Right lobe of liver (tissue), 6 donors: ENCODE measurements at regions not wholly inside any gene's neighbourhood (a gene's known extent, or its start where the extent isn't known, plus 50 kb on each side); places are given as distances from the start of the nearest gene placed in this dataset.

Experiments
- ATAC-seq, 4 donors: fragments of 200-7000 bp; cut with Tn5 transposase; one replicate each; pipeline ENCODE4 v1.9.1; 2020; ENCODE audit warnings: mild to moderate bottlenecking in 4 of 4, moderate library complexity in 4 of 4
- DNase-seq, 3 donors: peaks; one replicate each; pipeline ENCODE4 v3.0.0-alpha.2; 2020
- H3K27ac ChIP-seq, 3 donors: fragments of 200-600 bp; one replicate each; pipeline ENCODE4 v1.8.0; 2022
- H3K27me3 ChIP-seq, 2 donors: fragments of 200-600 bp; one replicate each; pipeline ENCODE4 v1.8.0; 2022
- H3K36me3 ChIP-seq, 4 donors: fragments of 200-600 bp; sonication (generic) in 1 of 4; one replicate each; pipeline versions ENCODE4 v1.5.1 to v1.8.0; 2017 to 2022; ENCODE audit warnings: control low read depth in 1 of 4
- H3K4me1 ChIP-seq, 4 donors: fragments of 200-600 bp; sonication (generic) in 1 of 4; one replicate each; pipeline versions ENCODE4 v1.5.1 to v1.8.0; 2017 to 2022; ENCODE audit warnings: control low read depth in 1 of 4
- H3K4me3 ChIP-seq, 3 donors: fragments of 200-600 bp; one replicate each; pipeline ENCODE4 v1.8.0; 2022
- H3K9me3 ChIP-seq, 4 donors: fragments of 200-600 bp; sonication (generic) in 1 of 4; one replicate each; pipeline versions ENCODE4 v1.5.1 to v1.8.0; 2017 to 2022; ENCODE audit warnings: control low read depth in 1 of 4
- CTCF ChIP-seq, 4 donors: fragments of 200-600 bp in 3 of 4; fragments of 450-650 bp in 1 of 4; IDR thresholded peaks; one replicate each; pipeline versions ENCODE4 v1.5.1 to v1.8.0; 2016 to 2022; ENCODE audit warnings: antibody characterized with exemption in 4 of 4, mild to moderate bottlenecking in 2 of 4
- POLR2A ChIP-seq: fragments of 450-650 bp; IDR thresholded peaks from one replicate; pipeline ENCODE4 v1.6.1; 2017; ENCODE audit warnings: antibody characterized with exemption, mild to moderate bottlenecking
- WGBS: methylation state at CpG from one replicate; pipeline ENCODE4 v1.1.6; 2018; ENCODE audit warnings: low coverage, low lambda C conversion rate; ENCODE audit not compliant: insufficient coverage; ENCODE audit errors: missing lambda C conversion rate; 5-methylcytosine and 5-hydroxymethylcytosine counted together
- intact Hi-C, 2 donors: fragments of 100-400 bp; cut with DNase I; formaldehyde crosslinking; loops; one replicate each; pipeline versions ENCODE4 v1.11.2 to v1.14.1; 2022
- donor health status: DM: no; HTN: yes; CAD: no.
- donor health status: DM: no; HTN: no; CAD: no.
- donor health status: DM: no; HTN: no; CAD: no.
- donor health status: DM: no; HTN: yes; CAD: no.
- donor health status: DM: no; HTN: yes; CAD: no.

DNA sequence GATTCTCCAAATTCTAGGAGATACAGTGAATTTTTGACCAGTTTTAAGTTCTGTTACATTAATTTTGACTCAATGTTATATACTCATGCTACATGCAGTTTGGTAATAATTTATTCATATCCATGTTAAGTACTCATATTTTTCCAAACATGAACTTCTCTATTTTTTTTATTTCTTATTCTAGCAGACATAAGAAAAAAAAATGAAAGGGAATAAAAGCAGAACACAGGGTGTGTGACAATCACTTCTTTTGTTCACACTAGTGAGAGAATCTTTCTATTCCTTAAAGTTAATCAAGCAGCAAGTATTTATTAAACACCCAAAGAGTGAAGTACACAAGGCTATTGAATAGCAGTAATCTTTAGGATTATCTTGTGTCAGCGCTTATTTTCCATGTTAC is 171.1 kb upstream of the ATP2B1 start:
- DNase-seq, result no peak
- Histone ChIP-seq H3K9me3 (no peaks in the 10 kb centered on the region), H3K36me3 (no peaks in the 10 kb centered on the region), H3K27ac (no peak overlapping the region), H3K4me1 (no peaks in the 10 kb centered on the region), H3K4me3 (no peak overlapping the region), H3K27me3 (no peaks in the 10 kb centered on the region)
- WGBS, result 100% methylated on average over 1 of the region's 1 CpG
- TF ChIP-seq CTCF (IDR thresholded peaks at IDR 0.05), result no peak
- TF ChIP-seq POLR2A, result no peak
- no peak for ATAC-seq
- intact Hi-C loops, result no loop called here

- Histone ChIP-seq H3K36me3 (no peaks in the 10 kb centered on the region), H3K4me3 (no peak overlapping the region), H3K27me3 (no peaks in the 10 kb centered on the region), H3K4me1 (no peaks in the 10 kb centered on the region), H3K9me3 (no peaks in the 10 kb centered on the region), H3K27ac (no peak overlapping the region)
- intact Hi-C loops, result no loop called here
- TF ChIP-seq CTCF (IDR thresholded peaks at IDR 0.05), result no peak
- no peak for TF ChIP-seq POLR2A
- ATAC-seq, result no peak
- no peak for DNase-seq
- WGBS, result 26% methylated on average over 2 of the region's 2 CpGs
These were observed 170.3 kb upstream of the ATP2B1 start for GRCh38 chr12:89878950-89879349.

DNA sequence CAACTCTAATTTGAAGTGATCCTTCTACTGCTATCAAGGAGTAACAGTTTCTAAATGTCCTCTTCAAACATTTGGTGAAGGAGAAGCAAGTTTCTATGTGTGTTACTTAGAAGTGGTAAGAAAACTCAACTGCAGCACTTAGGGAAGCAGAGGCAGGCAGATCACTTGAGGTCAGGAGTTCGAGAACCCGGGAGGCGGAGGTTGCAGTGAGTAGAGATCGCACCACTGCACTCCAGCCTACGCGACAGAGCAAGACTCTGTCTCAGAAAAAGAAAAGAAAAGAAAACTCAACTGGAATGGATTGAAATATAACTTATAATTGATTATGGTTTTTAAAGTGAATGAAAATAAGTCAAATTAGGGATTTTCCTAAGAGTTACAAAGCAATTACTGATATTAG is 169.7 kb upstream of the ATP2B1 start:
- TF ChIP-seq CTCF (IDR thresholded peaks at IDR 0.05) (no peak), POLR2A (no peak)
- Histone ChIP-seq H3K9me3 (no peaks in the 10 kb centered on the region), H3K27ac (no peak overlapping the region), H3K4me1 (no peaks in the 10 kb centered on the region), H3K4me3 (no peak overlapping the region), H3K27me3 (no peaks in the 10 kb centered on the region), H3K36me3 (no peaks in the 10 kb centered on the region)
- WGBS, result 80% methylated on average over 6 of the region's 6 CpGs
- intact Hi-C loops, result no loop called here
- ATAC-seq (no peak), DNase-seq (no peak)

GRCh38 chr12:89877671-89878070 is 169.0 kb upstream of the ATP2B1 start:
- TF ChIP-seq CTCF (IDR thresholded peaks at IDR 0.05), result no peak
- no peak for TF ChIP-seq POLR2A
- 45% methylated on average over 3 of the region's 3 CpGs for WGBS
- intact Hi-C loops, result no loop called here
- DNase-seq (no peak), ATAC-seq (no peak)
- Histone ChIP-seq H3K4me1 (no peaks in the 10 kb centered on the region), H3K4me3 (no peak overlapping the region), H3K9me3 (no peaks in the 10 kb centered on the region), H3K27ac (no peak overlapping the region), H3K27me3 (no peaks in the 10 kb centered on the region), H3K36me3 (no peaks in the 10 kb centered on the region)

DNA sequence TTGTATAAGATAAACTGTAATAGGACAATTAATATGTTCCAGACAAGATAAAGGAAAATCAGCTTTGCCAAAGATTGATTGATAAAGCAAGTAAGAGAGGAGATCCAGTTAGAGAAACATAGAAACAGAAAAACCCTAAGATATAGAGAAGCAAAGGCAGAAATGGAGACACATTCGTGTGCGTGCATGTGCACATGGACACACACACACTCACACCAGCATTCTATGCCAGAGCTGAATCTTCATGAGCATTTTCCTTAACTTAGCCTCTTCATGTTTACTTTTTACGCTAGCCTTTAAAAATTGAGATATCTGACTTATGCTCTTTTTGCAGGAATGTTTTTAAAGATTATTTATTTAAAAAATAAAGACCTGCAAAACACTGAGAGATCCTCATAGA is 168.5 kb upstream of the ATP2B1 start:
- no peaks in the 10 kb centered on the region for H3K4me1 ChIP-seq
- ATAC-seq (no peak), DNase-seq (no peak)
- H3K27ac ChIP-seq, result no peak overlapping the region
- no peak overlapping the region for H3K4me3 ChIP-seq
- no peaks in the 10 kb centered on the region for H3K36me3 ChIP-seq
- intact Hi-C loops, result no loop called here
- 64% methylated on average over 3 of the region's 3 CpGs for WGBS
- no peaks in the 10 kb centered on the region for H3K27me3 ChIP-seq
- H3K9me3 ChIP-seq, result no peaks in the 10 kb centered on the region
- TF ChIP-seq POLR2A (no peak), CTCF (IDR thresholded peaks at IDR 0.05) (no peak)
